Peyer's patch (tissue), 4 donors: ENCODE measurements at regions not wholly inside any gene's neighbourhood (a gene's known extent, or its start where the extent isn't known, plus 50 kb on each side); places are given as distances from the start of the nearest gene placed in this dataset.

ENCODE experiments used
- POLR2A ChIP-seq, 2 donors: fragments of 450-650 bp; IDR thresholded peaks; one replicate each; pipeline ENCODE4 v1.5.1; 2017; ENCODE audit warnings: antibody characterized with exemption in 2 of 2, mild to moderate bottlenecking in 2 of 2, moderate library complexity in 2 of 2
- TF ChIP-seq, protein P1 (sequence below), 6 experiments: fragments of 450-650 bp in 4 of 6; fragments of 200-600 bp in 2 of 6; sonication (generic) in 1 of 6; IDR thresholded peaks; one replicate each; pipeline ENCODE4 v1.5.1; 2017 to 2019; ENCODE audit warnings: antibody characterized with exemption in 6 of 6, mild to moderate bottlenecking in 3 of 6, moderate library complexity in 1 of 6

DNA sequence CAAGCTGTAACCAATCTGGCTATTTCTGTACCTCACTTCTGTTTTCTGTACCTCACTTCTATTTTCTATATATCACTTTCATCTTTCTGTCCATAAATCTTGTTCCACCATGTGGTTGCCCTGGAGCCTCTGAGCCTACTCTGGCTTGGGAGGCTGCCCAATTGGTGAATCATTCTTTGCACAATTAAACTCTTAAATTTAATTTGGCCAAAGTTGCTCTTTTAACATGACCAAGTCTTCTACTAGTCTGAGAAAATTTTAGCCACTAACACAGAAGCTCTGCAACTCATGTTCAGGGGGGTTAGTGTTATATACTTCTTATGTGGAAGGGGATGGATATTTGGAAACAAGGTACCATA is 503.5 kb downstream of the KIF20B start:
- TF ChIP-seq, protein P1, sequence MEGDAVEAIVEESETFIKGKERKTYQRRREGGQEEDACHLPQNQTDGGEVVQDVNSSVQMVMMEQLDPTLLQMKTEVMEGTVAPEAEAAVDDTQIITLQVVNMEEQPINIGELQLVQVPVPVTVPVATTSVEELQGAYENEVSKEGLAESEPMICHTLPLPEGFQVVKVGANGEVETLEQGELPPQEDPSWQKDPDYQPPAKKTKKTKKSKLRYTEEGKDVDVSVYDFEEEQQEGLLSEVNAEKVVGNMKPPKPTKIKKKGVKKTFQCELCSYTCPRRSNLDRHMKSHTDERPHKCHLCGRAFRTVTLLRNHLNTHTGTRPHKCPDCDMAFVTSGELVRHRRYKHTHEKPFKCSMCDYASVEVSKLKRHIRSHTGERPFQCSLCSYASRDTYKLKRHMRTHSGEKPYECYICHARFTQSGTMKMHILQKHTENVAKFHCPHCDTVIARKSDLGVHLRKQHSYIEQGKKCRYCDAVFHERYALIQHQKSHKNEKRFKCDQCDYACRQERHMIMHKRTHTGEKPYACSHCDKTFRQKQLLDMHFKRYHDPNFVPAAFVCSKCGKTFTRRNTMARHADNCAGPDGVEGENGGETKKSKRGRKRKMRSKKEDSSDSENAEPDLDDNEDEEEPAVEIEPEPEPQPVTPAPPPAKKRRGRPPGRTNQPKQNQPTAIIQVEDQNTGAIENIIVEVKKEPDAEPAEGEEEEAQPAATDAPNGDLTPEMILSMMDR (IDR thresholded peaks at IDR 0.05): no peak
- no peak for TF ChIP-seq POLR2A (IDR thresholded peaks at IDR 0.05)
